ENCODE measurements at regions not wholly inside any gene's neighbourhood (a gene's known extent, or its start where the extent isn't known, plus 50 kb on each side); places are given as distances from the start of the nearest gene placed in this dataset.

GRCh38 chr11:37092487-37092886, 494.5 kb upstream of the RAG2 start:
- peaks cover 4% of the 10 kb centered on the region for H3K4me1 ChIP-seq (ENCODE audit: insufficient read depth, low read length)
- H3K27ac ChIP-seq (ENCODE audit: low read depth, low read length): no peak overlapping the region
- H3K36me3 ChIP-seq (ENCODE audit: insufficient read depth, low read length): no peaks in the 10 kb centered on the region
- H3K4me3 ChIP-seq (ENCODE audit: low read depth in 1 of 2, low read length in 2 of 2): no peak overlapping the region
- H3K27me3 ChIP-seq (ENCODE audit: control insufficient read depth in 1 of 2, insufficient read depth in 2 of 2, low read length in 2 of 2): no peaks in the 10 kb centered on the region
- H3K9me3 ChIP-seq (ENCODE audit: low read length): no peaks in the 10 kb centered on the region
- no peak overlapping the region for H3K9ac ChIP-seq (ENCODE audit: low read length)

GRCh38 chr11:37089439-37089838, 491.4 kb upstream of the RAG2 start:
- no peaks in the 10 kb centered on the region for H3K27me3 ChIP-seq (ENCODE audit: control insufficient read depth in 1 of 2, insufficient read depth in 2 of 2, low read length in 2 of 2)
- H3K9ac ChIP-seq (ENCODE audit: low read length): no peak overlapping the region
- peaks cover 4% of the 10 kb centered on the region for H3K4me1 ChIP-seq (ENCODE audit: insufficient read depth, low read length)
- no peaks in the 10 kb centered on the region for H3K9me3 ChIP-seq (ENCODE audit: low read length)
- H3K36me3 ChIP-seq (ENCODE audit: insufficient read depth, low read length): no peaks in the 10 kb centered on the region
- H3K27ac ChIP-seq (ENCODE audit: low read depth, low read length): no peak overlapping the region
- no peak overlapping the region for H3K4me3 ChIP-seq (ENCODE audit: low read depth in 1 of 2, low read length in 2 of 2)

GRCh38 chr11:37088573-37088910, 490.5 kb upstream of the RAG2 start:
- Histone ChIP-seq H3K27ac (ENCODE audit: low read depth, low read length) (no peak overlapping the region), H3K4me1 (ENCODE audit: insufficient read depth, low read length) (peaks cover 4% of the 10 kb centered on the region), H3K27me3 (ENCODE audit: control insufficient read depth in 1 of 2, insufficient read depth in 2 of 2, low read length in 2 of 2) (no peaks in the 10 kb centered on the region), H3K36me3 (ENCODE audit: insufficient read depth, low read length) (no peaks in the 10 kb centered on the region), H3K9me3 (ENCODE audit: low read length) (no peaks in the 10 kb centered on the region), H3K4me3 (ENCODE audit: low read depth in 1 of 2, low read length in 2 of 2) (no peak overlapping the region), H3K9ac (ENCODE audit: low read length) (no peak overlapping the region)

GRCh38 chr11:37087650-37088572, 489.9 kb upstream of the RAG2 start:
- Histone ChIP-seq H3K27ac (ENCODE audit: low read depth, low read length) (no peak overlapping the region), H3K36me3 (ENCODE audit: insufficient read depth, low read length) (no peaks in the 10 kb centered on the region), H3K9ac (ENCODE audit: low read length) (no peak overlapping the region), H3K27me3 (ENCODE audit: control insufficient read depth in 1 of 2, insufficient read depth in 2 of 2, low read length in 2 of 2) (no peaks in the 10 kb centered on the region), H3K9me3 (ENCODE audit: low read length) (no peaks in the 10 kb centered on the region), H3K4me3 (ENCODE audit: low read depth in 1 of 2, low read length in 2 of 2) (no peak overlapping the region), H3K4me1 (ENCODE audit: insufficient read depth, low read length) (peaks cover 4% of the 10 kb centered on the region)

GRCh38 chr11:37078521-37078920, 480.5 kb upstream of the RAG2 start:
- Histone ChIP-seq H3K9ac (ENCODE audit: low read length) (no peak overlapping the region), H3K27me3 (ENCODE audit: control insufficient read depth in 1 of 2, insufficient read depth in 2 of 2, low read length in 2 of 2) (no peaks in the 10 kb centered on the region), H3K27ac (ENCODE audit: low read depth, low read length) (no peak overlapping the region)

GRCh38 chr11:37076866-37077265, 478.8 kb upstream of the RAG2 start:
- Histone ChIP-seq H3K9me3 (ENCODE audit: low read length) (no peaks in the 10 kb centered on the region), H3K27me3 (ENCODE audit: control insufficient read depth in 1 of 2, insufficient read depth in 2 of 2, low read length in 2 of 2) (no peaks in the 10 kb centered on the region), H3K4me1 (ENCODE audit: insufficient read depth, low read length) (peaks cover 8% of the 10 kb centered on the region), H3K36me3 (ENCODE audit: insufficient read depth, low read length) (no peaks in the 10 kb centered on the region), H3K9ac (ENCODE audit: low read length) (no peak overlapping the region), H3K27ac (ENCODE audit: low read depth, low read length) (no peak overlapping the region), H3K4me3 (ENCODE audit: low read depth in 1 of 2, low read length in 2 of 2) (no peak overlapping the region)

More at GRCh38 chr11:37078521-37078920, 480.5 kb upstream of the RAG2 start:
- Histone ChIP-seq H3K36me3 (ENCODE audit: insufficient read depth, low read length) (no peaks in the 10 kb centered on the region), H3K4me3 (ENCODE audit: low read depth in 1 of 2, low read length in 2 of 2) (no peak overlapping the region), H3K4me1 (ENCODE audit: insufficient read depth, low read length) (no peaks in the 10 kb centered on the region), H3K9me3 (ENCODE audit: low read length) (no peaks in the 10 kb centered on the region)

GRCh38 chr11:37072538-37073055, 474.6 kb upstream of the RAG2 start:
- Histone ChIP-seq H3K9ac (ENCODE audit: low read length) (no peak overlapping the region), H3K4me3 (ENCODE audit: low read depth in 1 of 2, low read length in 2 of 2) (no peak overlapping the region), H3K36me3 (ENCODE audit: insufficient read depth, low read length) (no peaks in the 10 kb centered on the region), H3K4me1 (ENCODE audit: insufficient read depth, low read length) (peaks cover 8% of the 10 kb centered on the region), H3K27ac (ENCODE audit: low read depth, low read length) (no peak overlapping the region), H3K27me3 (ENCODE audit: control insufficient read depth in 1 of 2, insufficient read depth in 2 of 2, low read length in 2 of 2) (no peaks in the 10 kb centered on the region), H3K9me3 (ENCODE audit: low read length) (no peaks in the 10 kb centered on the region)

GRCh38 chr11:37050311-37050710, 452.3 kb upstream of the RAG2 start:
- H3K9ac ChIP-seq (ENCODE audit: low read length): no peak overlapping the region
- H3K27me3 ChIP-seq (ENCODE audit: control insufficient read depth in 1 of 2, insufficient read depth in 2 of 2, low read length in 2 of 2): no peaks in the 10 kb centered on the region
- no peaks in the 10 kb centered on the region for H3K9me3 ChIP-seq (ENCODE audit: low read length)
- H3K27ac ChIP-seq (ENCODE audit: low read depth, low read length): no peak overlapping the region
- no peaks in the 10 kb centered on the region for H3K4me1 ChIP-seq (ENCODE audit: insufficient read depth, low read length)
- H3K36me3 ChIP-seq (ENCODE audit: insufficient read depth, low read length): no peaks in the 10 kb centered on the region
- H3K4me3 ChIP-seq (ENCODE audit: low read depth in 1 of 2, low read length in 2 of 2): no peak overlapping the region

GRCh38 chr11:37040921-37041320, 442.9 kb upstream of the RAG2 start:
- Histone ChIP-seq H3K9ac (ENCODE audit: low read length) (no peak overlapping the region), H3K4me3 (ENCODE audit: low read depth in 1 of 2, low read length in 2 of 2) (no peak overlapping the region), H3K4me1 (ENCODE audit: insufficient read depth, low read length) (no peaks in the 10 kb centered on the region), H3K27me3 (ENCODE audit: control insufficient read depth in 1 of 2, insufficient read depth in 2 of 2, low read length in 2 of 2) (no peaks in the 10 kb centered on the region), H3K27ac (ENCODE audit: low read depth, low read length) (no peak overlapping the region), H3K36me3 (ENCODE audit: insufficient read depth, low read length) (no peaks in the 10 kb centered on the region), H3K9me3 (ENCODE audit: low read length) (no peaks in the 10 kb centered on the region)

- Histone ChIP-seq H3K27ac (ENCODE audit: low read depth, low read length) (no peak overlapping the region), H3K4me1 (ENCODE audit: insufficient read depth, low read length) (no peaks in the 10 kb centered on the region), H3K4me3 (ENCODE audit: low read depth in 1 of 2, low read length in 2 of 2) (no peak overlapping the region), H3K9ac (ENCODE audit: low read length) (no peak overlapping the region), H3K27me3 (ENCODE audit: control insufficient read depth in 1 of 2, insufficient read depth in 2 of 2, low read length in 2 of 2) (no peaks in the 10 kb centered on the region), H3K36me3 (ENCODE audit: insufficient read depth, low read length) (no peaks in the 10 kb centered on the region), H3K9me3 (ENCODE audit: low read length) (no peaks in the 10 kb centered on the region)
Observed at GRCh38 chr11:37038911-37039310, 440.9 kb upstream of the RAG2 start.

- H3K4me3 ChIP-seq (ENCODE audit: low read depth in 1 of 2, low read length in 2 of 2): no peak overlapping the region
- no peaks in the 10 kb centered on the region for H3K9me3 ChIP-seq (ENCODE audit: low read length)
- H3K9ac ChIP-seq (ENCODE audit: low read length): no peak overlapping the region
- H3K36me3 ChIP-seq (ENCODE audit: insufficient read depth, low read length): no peaks in the 10 kb centered on the region
- H3K4me1 ChIP-seq (ENCODE audit: insufficient read depth, low read length): no peaks in the 10 kb centered on the region
- no peaks in the 10 kb centered on the region for H3K27me3 ChIP-seq (ENCODE audit: control insufficient read depth in 1 of 2, insufficient read depth in 2 of 2, low read length in 2 of 2)
- H3K27ac ChIP-seq (ENCODE audit: low read depth, low read length): no peak overlapping the region
Observed at GRCh38 chr11:37026741-37027140, 428.7 kb upstream of the RAG2 start.

GRCh38 chr11:37026326-37026725, 428.3 kb upstream of the RAG2 start:
- H3K36me3 ChIP-seq (ENCODE audit: insufficient read depth, low read length): no peaks in the 10 kb centered on the region
- H3K4me1 ChIP-seq (ENCODE audit: insufficient read depth, low read length): no peaks in the 10 kb centered on the region
- no peak overlapping the region for H3K27ac ChIP-seq (ENCODE audit: low read depth, low read length)
- H3K4me3 ChIP-seq (ENCODE audit: low read depth in 1 of 2, low read length in 2 of 2): no peak overlapping the region
- no peaks in the 10 kb centered on the region for H3K9me3 ChIP-seq (ENCODE audit: low read length)
- H3K9ac ChIP-seq (ENCODE audit: low read length): no peak overlapping the region
- H3K27me3 ChIP-seq (ENCODE audit: control insufficient read depth in 1 of 2, insufficient read depth in 2 of 2, low read length in 2 of 2): no peaks in the 10 kb centered on the region

All from muscle layer of colon (tissue), 2 donors.